Activated CD4-positive, alpha-beta T cell treated with anti-CD3 and anti-CD28 coated beads for 24 hours (primary cell): ENCODE measurements at regions not wholly inside any gene's neighbourhood (a gene's known extent, or its start where the extent isn't known, plus 50 kb on each side); places are given as distances from the start of the nearest gene placed in this dataset.

Experiments used
- DNase-seq, 2 donors: peaks; one replicate each; pipeline ENCODE4 v3.0.0-alpha.2; 2020; ENCODE audit warnings: low read depth in 2 of 2

GRCh38 chr2:122867941-122868340 lies 1112.5 kb downstream of the TSN start:
- no peak for DNase-seq

GRCh38 chr2:122868646-122869275 lies 1113.3 kb downstream of the TSN start:
- DNase-seq, result no peak

GRCh38 chr2:122873951-122874350 lies 1118.5 kb downstream of the TSN start:
- DNase-seq, result no peak

GRCh38 chr2:122875091-122875865 lies 1119.8 kb downstream of the TSN start:
- DNase-seq, result no peak

GRCh38 chr2:122883849-122884248 lies 1128.4 kb downstream of the TSN start:
- DNase-seq, result no peak

- no peak for DNase-seq
Observed at GRCh38 chr2:122884889-122885288, 1129.4 kb downstream of the TSN start.

- DNase-seq, result no peak
Observed at GRCh38 chr2:122885436-122885835, 1130.0 kb downstream of the TSN start.

GRCh38 chr2:122886479-122887145 lies 1131.2 kb downstream of the TSN start:
- DNase-seq, result no peak

GRCh38 chr2:122899614-122900013 lies 1125.5 kb upstream of the CNTNAP5 start:
- DNase-seq, result no peak

- DNase-seq, result no peak
Observed at GRCh38 chr2:122905431-122905830, 1119.7 kb upstream of the CNTNAP5 start.

- no peak for DNase-seq
Observed at GRCh38 chr2:122908159-122908558, 1116.9 kb upstream of the CNTNAP5 start.

- no peak for DNase-seq
Observed at GRCh38 chr2:122927197-122927596, 1097.9 kb upstream of the CNTNAP5 start.

- DNase-seq, result no peak
Observed at GRCh38 chr2:122927710-122928557, 1097.2 kb upstream of the CNTNAP5 start.

- DNase-seq, result no peak
Observed at GRCh38 chr2:122929347-122929746, 1095.7 kb upstream of the CNTNAP5 start.

GRCh38 chr2:122935506-122935905 lies 1089.6 kb upstream of the CNTNAP5 start:
- no peak for DNase-seq

GRCh38 chr2:122939796-122940195 lies 1085.3 kb upstream of the CNTNAP5 start:
- no peak for DNase-seq

GRCh38 chr2:122949523-122949922 lies 1075.6 kb upstream of the CNTNAP5 start:
- DNase-seq, result no peak

GRCh38 chr2:122955776-122956175 lies 1069.3 kb upstream of the CNTNAP5 start:
- no peak for DNase-seq

- DNase-seq, result no peak
Observed at GRCh38 chr2:122960759-122961641, 1064.1 kb upstream of the CNTNAP5 start.

- DNase-seq, result no peak
Observed at GRCh38 chr2:122966461-122966860, 1058.6 kb upstream of the CNTNAP5 start.

- no peak for DNase-seq
Observed at GRCh38 chr2:122977580-122977979, 1047.5 kb upstream of the CNTNAP5 start.
